Endothelial cell (in vitro differentiated cells): ENCODE measurements at regions not wholly inside any gene's neighbourhood (a gene's known extent, or its start where the extent isn't known, plus 50 kb on each side); places are given as distances from the start of the nearest gene placed in this dataset.

Experiments used
- DNase-seq: peaks from one replicate; pipeline ENCODE4 v3.0.0; 2021; ENCODE audit warnings: low spot score
- H3K27ac Mint-ChIP-seq: one replicate; pipeline ENCODE4 v1.8.0; 2021; ENCODE audit warnings: mixed read lengths, inconsistent platforms; ENCODE audit not compliant: unreplicated experiment
- H3K27me3 Mint-ChIP-seq: one replicate; pipeline ENCODE4 v1.8.0; 2021; ENCODE audit warnings: mild to moderate bottlenecking, moderate library complexity, mixed read lengths, inconsistent platforms; ENCODE audit not compliant: unreplicated experiment
- H3K36me3 Mint-ChIP-seq: one replicate; pipeline ENCODE4 v1.8.0; 2021; ENCODE audit warnings: mild to moderate bottlenecking, low read depth, mixed read lengths, inconsistent platforms; ENCODE audit not compliant: unreplicated experiment
- H3K4me1 Mint-ChIP-seq: one replicate; pipeline ENCODE4 v1.8.0; 2021; ENCODE audit warnings: mild to moderate bottlenecking, mixed read lengths, inconsistent platforms; ENCODE audit not compliant: unreplicated experiment
- H3K4me3 Mint-ChIP-seq: one replicate; pipeline ENCODE4 v1.8.0; 2021; ENCODE audit warnings: mild to moderate bottlenecking, mixed read lengths, inconsistent platforms; ENCODE audit not compliant: unreplicated experiment
- H3K9me3 Mint-ChIP-seq: one replicate; pipeline ENCODE4 v1.8.0; 2021; ENCODE audit warnings: mixed read lengths, inconsistent platforms; ENCODE audit not compliant: unreplicated experiment
- TF ChIP-seq, protein P1 (sequence below): fragments of 200-600 bp; sonication (generic); IDR thresholded peaks from one replicate; pipeline ENCODE4 v1.5.0; 2021; ENCODE audit warnings: antibody characterized with exemption; ENCODE audit not compliant: unreplicated experiment

- Mint-ChIP-seq H3K27me3 (no peaks in the 10 kb centered on the region), H3K27ac (no peak overlapping the region), H3K4me3 (no peak overlapping the region), H3K36me3 (no peaks in the 10 kb centered on the region), H3K9me3 (no peaks in the 10 kb centered on the region), H3K4me1 (peaks cover 9% of the 10 kb centered on the region)
- TF ChIP-seq, protein P1, sequence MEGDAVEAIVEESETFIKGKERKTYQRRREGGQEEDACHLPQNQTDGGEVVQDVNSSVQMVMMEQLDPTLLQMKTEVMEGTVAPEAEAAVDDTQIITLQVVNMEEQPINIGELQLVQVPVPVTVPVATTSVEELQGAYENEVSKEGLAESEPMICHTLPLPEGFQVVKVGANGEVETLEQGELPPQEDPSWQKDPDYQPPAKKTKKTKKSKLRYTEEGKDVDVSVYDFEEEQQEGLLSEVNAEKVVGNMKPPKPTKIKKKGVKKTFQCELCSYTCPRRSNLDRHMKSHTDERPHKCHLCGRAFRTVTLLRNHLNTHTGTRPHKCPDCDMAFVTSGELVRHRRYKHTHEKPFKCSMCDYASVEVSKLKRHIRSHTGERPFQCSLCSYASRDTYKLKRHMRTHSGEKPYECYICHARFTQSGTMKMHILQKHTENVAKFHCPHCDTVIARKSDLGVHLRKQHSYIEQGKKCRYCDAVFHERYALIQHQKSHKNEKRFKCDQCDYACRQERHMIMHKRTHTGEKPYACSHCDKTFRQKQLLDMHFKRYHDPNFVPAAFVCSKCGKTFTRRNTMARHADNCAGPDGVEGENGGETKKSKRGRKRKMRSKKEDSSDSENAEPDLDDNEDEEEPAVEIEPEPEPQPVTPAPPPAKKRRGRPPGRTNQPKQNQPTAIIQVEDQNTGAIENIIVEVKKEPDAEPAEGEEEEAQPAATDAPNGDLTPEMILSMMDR = no peak
- peak; percentile 17 for DNase-seq
These were observed 90.1 kb upstream of the ADCY1 start for GRCh38 chr7:45484094-45484493.

DNA sequence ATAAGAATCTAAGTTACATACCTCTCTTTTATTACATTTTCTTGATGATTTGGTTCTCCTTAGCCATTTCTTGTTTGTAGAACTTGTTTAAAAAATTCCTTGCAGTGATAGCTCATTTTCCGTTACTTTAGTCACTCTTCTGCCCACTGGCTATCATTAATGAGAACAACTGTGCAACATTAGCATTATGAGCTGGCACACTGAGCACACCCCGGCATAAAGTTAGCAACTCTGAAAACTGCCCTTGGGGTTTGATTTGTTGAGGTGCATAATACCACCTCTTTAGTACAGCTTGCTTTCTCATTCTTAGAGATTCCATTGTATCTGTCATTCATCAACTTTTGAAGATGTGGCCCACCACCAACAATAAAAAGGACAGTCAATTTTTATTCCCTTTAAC lies 87.6 kb upstream of the ADCY1 start:
- Mint-ChIP-seq H3K27ac (no peak overlapping the region), H3K9me3 (no peaks in the 10 kb centered on the region), H3K4me3 (no peak overlapping the region), H3K36me3 (no peaks in the 10 kb centered on the region), H3K4me1 (peaks cover 9% of the 10 kb centered on the region), H3K27me3 (no peaks in the 10 kb centered on the region)
- TF ChIP-seq, protein P1 = no peak
- DNase-seq = no peak

GRCh38 chr7:45494885-45495284 lies 79.3 kb upstream of the ADCY1 start:
- H3K36me3 Mint-ChIP-seq = no peaks in the 10 kb centered on the region
- H3K9me3 Mint-ChIP-seq = no peaks in the 10 kb centered on the region
- no peak overlapping the region for H3K4me3 Mint-ChIP-seq
- TF ChIP-seq, protein P1 = no peak
- H3K27ac Mint-ChIP-seq = no peak overlapping the region
- H3K4me1 Mint-ChIP-seq = no peaks in the 10 kb centered on the region
- DNase-seq = no peak
- peaks cover 3% of the 10 kb centered on the region for H3K27me3 Mint-ChIP-seq

DNA sequence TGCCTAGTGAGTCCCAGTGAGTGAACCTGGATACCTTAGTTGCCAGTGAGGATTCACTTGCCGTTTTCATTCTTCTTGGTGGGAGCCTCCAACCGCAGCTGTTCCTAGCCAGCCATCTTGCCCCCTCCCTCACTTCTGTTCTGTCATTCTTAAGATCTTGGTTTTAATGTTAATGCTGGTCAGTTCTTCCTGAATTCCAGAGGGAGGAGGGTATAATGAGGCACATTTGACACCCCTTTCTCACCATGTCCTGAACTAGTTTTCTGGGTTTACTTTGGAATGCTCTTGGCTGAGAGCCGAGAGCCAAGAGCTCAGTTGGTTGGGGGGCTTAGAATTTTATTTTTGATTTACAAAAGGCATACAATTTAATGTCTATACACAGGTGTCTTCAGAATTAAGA lies 78.5 kb upstream of the ADCY1 start:
- DNase-seq = no peak
- Mint-ChIP-seq H3K27me3 (peaks cover 3% of the 10 kb centered on the region), H3K27ac (no peak overlapping the region), H3K4me1 (no peaks in the 10 kb centered on the region), H3K36me3 (no peaks in the 10 kb centered on the region), H3K9me3 (no peaks in the 10 kb centered on the region), H3K4me3 (no peak overlapping the region)
- TF ChIP-seq, protein P1 = no peak

GRCh38 chr7:45500257-45500656 lies 73.9 kb upstream of the ADCY1 start:
- TF ChIP-seq, protein P1 = no peak
- Mint-ChIP-seq H3K27me3 (peaks cover 11% of the 10 kb centered on the region), H3K4me1 (no peaks in the 10 kb centered on the region), H3K27ac (no peak overlapping the region), H3K9me3 (peaks cover 11% of the 10 kb centered on the region), H3K4me3 (no peak overlapping the region), H3K36me3 (peaks cover 10% of the 10 kb centered on the region)
- DNase-seq = no peak
